ENCODE measurements at regions not wholly inside any gene's neighbourhood (a gene's known extent, or its start where the extent isn't known, plus 50 kb on each side); places are given as distances from the start of the nearest gene placed in this dataset.

DNA sequence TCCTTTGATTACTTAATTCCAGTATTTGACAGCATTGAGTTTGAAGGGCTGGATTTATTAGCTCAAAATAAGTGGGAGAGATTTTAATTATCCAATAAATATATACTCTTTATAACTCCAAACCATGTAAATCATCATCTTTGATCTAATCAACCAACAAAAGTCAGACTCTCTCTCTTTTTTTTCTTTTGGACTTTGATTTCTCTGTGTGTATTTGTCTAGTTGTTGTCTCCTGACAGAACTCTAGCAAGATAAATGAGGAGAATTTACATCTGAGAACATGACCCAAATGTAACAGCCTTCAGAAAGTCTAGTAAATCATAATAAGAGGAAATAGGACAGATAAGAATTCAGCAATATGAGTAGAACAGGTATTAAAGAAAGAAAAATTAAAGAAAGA lies 567.1 kb downstream of the PPARGC1A start:
- no peak for TF ChIP-seq EZH2 (IDR thresholded peaks at IDR 0.05; ENCODE audit: low read length, missing control alignments)
- TF ChIP-seq, protein P1, sequence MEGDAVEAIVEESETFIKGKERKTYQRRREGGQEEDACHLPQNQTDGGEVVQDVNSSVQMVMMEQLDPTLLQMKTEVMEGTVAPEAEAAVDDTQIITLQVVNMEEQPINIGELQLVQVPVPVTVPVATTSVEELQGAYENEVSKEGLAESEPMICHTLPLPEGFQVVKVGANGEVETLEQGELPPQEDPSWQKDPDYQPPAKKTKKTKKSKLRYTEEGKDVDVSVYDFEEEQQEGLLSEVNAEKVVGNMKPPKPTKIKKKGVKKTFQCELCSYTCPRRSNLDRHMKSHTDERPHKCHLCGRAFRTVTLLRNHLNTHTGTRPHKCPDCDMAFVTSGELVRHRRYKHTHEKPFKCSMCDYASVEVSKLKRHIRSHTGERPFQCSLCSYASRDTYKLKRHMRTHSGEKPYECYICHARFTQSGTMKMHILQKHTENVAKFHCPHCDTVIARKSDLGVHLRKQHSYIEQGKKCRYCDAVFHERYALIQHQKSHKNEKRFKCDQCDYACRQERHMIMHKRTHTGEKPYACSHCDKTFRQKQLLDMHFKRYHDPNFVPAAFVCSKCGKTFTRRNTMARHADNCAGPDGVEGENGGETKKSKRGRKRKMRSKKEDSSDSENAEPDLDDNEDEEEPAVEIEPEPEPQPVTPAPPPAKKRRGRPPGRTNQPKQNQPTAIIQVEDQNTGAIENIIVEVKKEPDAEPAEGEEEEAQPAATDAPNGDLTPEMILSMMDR (conservative IDR thresholded peaks at IDR 0.05 in 1 of 2, IDR thresholded peaks at IDR 0.05 in 1 of 2; ENCODE audit: low read depth in 1 of 2, low read length in 2 of 2) = no peak

Data from fibroblast of lung (primary cell).